ENCODE measurements at regions not wholly inside any gene's neighbourhood (a gene's known extent, or its start where the extent isn't known, plus 50 kb on each side); places are given as distances from the start of the nearest gene placed in this dataset.

- no peak for TF ChIP-seq CTCF (IDR thresholded peaks at IDR 0.05)
- DNase-seq (no peak), ATAC-seq (ENCODE audit: poor library complexity) (no peak)
- intact Hi-C loops (cut with DNase I, micrococcal nuclease) = no loop called here
- Histone ChIP-seq H3K27me3 (ENCODE audit: control insufficient read depth in 1 of 2, insufficient read depth in 2 of 2, low read length in 2 of 2) (no peaks in the 10 kb centered on the region), H3K4me3 (ENCODE audit: low read length) (no peak overlapping the region), H3K27ac (ENCODE audit: low read depth in 1 of 2, low read length in 2 of 2) (no peak overlapping the region), H3K36me3 (ENCODE audit: insufficient read depth, low read length) (no peaks in the 10 kb centered on the region), H3K4me1 (ENCODE audit: insufficient read depth, low read length) (no peaks in the 10 kb centered on the region), H3K9me3 (ENCODE audit: control insufficient read depth in 1 of 2, insufficient read depth in 1 of 2, low read length in 2 of 2) (peaks cover 2 to 6% of the 10 kb centered on the region in 2 experiments)
- Mint-ChIP-seq H3K4me1 (ENCODE audit: low read depth) (no peaks in the 10 kb centered on the region), H3K36me3 (ENCODE audit: low read depth) (no peaks in the 10 kb centered on the region), H3K4me3 (no peak overlapping the region), H3K9me3 (peaks cover 13% of the 10 kb centered on the region), H3K27ac (no peak overlapping the region), H3K27me3 (no peaks in the 10 kb centered on the region)
- ChIA-PET POLR2A (no interaction called here), CTCF (no interaction called here)
Observed at GRCh38 chr16:62954144-62955032, 918.1 kb upstream of the CDH8 start.

- no peaks in the 10 kb centered on the region for H3K4me1 ChIP-seq (ENCODE audit: insufficient read depth, low read length)
Observed at GRCh38 chr16:62950351-62950750, 914.1 kb upstream of the CDH8 start.

GRCh38 chr16:62940569-62940968 is 904.3 kb upstream of the CDH8 start:
- Mint-ChIP-seq H3K36me3 (ENCODE audit: low read depth) (no peaks in the 10 kb centered on the region), H3K4me3 (no peak overlapping the region)
- intact Hi-C loops (cut with DNase I, micrococcal nuclease) = no loop called here

More at GRCh38 chr16:62950351-62950750, 914.1 kb upstream of the CDH8 start:
- TF ChIP-seq CTCF (IDR thresholded peaks at IDR 0.05) = no peak
- Histone ChIP-seq H3K4me3 (ENCODE audit: low read length) (no peak overlapping the region), H3K27me3 (ENCODE audit: control insufficient read depth in 1 of 2, insufficient read depth in 2 of 2, low read length in 2 of 2) (no peaks in the 10 kb centered on the region), H3K27ac (ENCODE audit: low read depth in 1 of 2, low read length in 2 of 2) (no peak overlapping the region), H3K36me3 (ENCODE audit: insufficient read depth, low read length) (no peaks in the 10 kb centered on the region), H3K9me3 (ENCODE audit: control insufficient read depth in 1 of 2, insufficient read depth in 1 of 2, low read length in 2 of 2) (peaks cover 3 to 9% of the 10 kb centered on the region in 2 experiments)
- Mint-ChIP-seq H3K9me3 (peaks cover 19% of the 10 kb centered on the region), H3K4me1 (ENCODE audit: low read depth) (no peaks in the 10 kb centered on the region), H3K27me3 (no peaks in the 10 kb centered on the region), H3K27ac (no peak overlapping the region), H3K4me3 (no peak overlapping the region), H3K36me3 (ENCODE audit: low read depth) (no peaks in the 10 kb centered on the region)
- ATAC-seq (ENCODE audit: poor library complexity) (no peak), DNase-seq (no peak)
- ChIA-PET CTCF (no interaction called here), POLR2A (no interaction called here)
- intact Hi-C loops (cut with DNase I, micrococcal nuclease) = no loop called here

More at GRCh38 chr16:62940569-62940968, 904.3 kb upstream of the CDH8 start:
- ChIA-PET POLR2A (no interaction called here), CTCF (interaction anchor here (1.2 kb wide), 1 partner anchor 23 kb away, joined by 3 read pairs; no protein-coding TSS in a partner anchor)
- peaks cover 6 to 15% of the 10 kb centered on the region in 2 experiments for H3K9me3 ChIP-seq (ENCODE audit: control insufficient read depth in 1 of 2, insufficient read depth in 1 of 2, low read length in 2 of 2)
- H3K4me1 Mint-ChIP-seq (ENCODE audit: low read depth) = no peaks in the 10 kb centered on the region
- H3K4me3 ChIP-seq (ENCODE audit: low read length) = no peak overlapping the region
- no peaks in the 10 kb centered on the region for H3K27me3 Mint-ChIP-seq
- no peaks in the 10 kb centered on the region for H3K36me3 ChIP-seq (ENCODE audit: insufficient read depth, low read length)
- H3K27me3 ChIP-seq (ENCODE audit: control insufficient read depth in 1 of 2, insufficient read depth in 2 of 2, low read length in 2 of 2) = no peaks in the 10 kb centered on the region
- peaks cover 13% of the 10 kb centered on the region for H3K9me3 Mint-ChIP-seq
- no peak for DNase-seq
- no peaks in the 10 kb centered on the region for H3K4me1 ChIP-seq (ENCODE audit: insufficient read depth, low read length)
- no peak overlapping the region for H3K27ac ChIP-seq (ENCODE audit: low read depth in 1 of 2, low read length in 2 of 2)
- ATAC-seq (ENCODE audit: poor library complexity) = no peak
- no peak for TF ChIP-seq CTCF (IDR thresholded peaks at IDR 0.05)
- no peak overlapping the region for H3K27ac Mint-ChIP-seq

All from CD4-positive, alpha-beta T cell (primary cell).